Activated CD4-positive, alpha-beta T cell treated with anti-CD3 and anti-CD28 coated beads, Interleukin-10, Interleukin-2, amounts not matched to agents 100 ng/mL and 50 ng/mL, durations not matched to agents 16 hours and 8 hours (primary cell): ENCODE measurements at regions not wholly inside any gene's neighbourhood (a gene's known extent, or its start where the extent isn't known, plus 50 kb on each side); places are given as distances from the start of the nearest gene placed in this dataset.

Experiments used
- DNase-seq: peaks from one replicate; pipeline ENCODE4 v3.0.0-alpha.2; 2020

DNA sequence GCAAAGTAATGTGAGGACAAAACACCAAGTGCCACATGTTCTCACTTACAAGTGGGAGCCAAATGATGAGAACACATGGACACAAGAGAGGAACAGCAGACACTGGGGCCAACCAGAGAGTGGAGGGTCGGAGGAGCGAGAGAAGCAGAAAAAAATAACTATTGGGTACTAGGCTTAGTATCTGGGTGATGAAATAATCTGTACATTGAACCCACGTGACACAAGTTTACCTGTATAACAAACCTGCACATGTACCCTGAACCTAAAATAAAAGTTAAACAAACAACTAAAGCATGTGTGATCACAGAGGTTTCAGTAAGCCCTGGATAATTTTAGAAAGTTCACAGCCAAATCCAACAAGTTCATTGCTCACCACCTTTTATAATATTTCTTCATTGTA, 160.1 kb downstream of the TENT4A start:
- DNase-seq, result no peak

DNA sequence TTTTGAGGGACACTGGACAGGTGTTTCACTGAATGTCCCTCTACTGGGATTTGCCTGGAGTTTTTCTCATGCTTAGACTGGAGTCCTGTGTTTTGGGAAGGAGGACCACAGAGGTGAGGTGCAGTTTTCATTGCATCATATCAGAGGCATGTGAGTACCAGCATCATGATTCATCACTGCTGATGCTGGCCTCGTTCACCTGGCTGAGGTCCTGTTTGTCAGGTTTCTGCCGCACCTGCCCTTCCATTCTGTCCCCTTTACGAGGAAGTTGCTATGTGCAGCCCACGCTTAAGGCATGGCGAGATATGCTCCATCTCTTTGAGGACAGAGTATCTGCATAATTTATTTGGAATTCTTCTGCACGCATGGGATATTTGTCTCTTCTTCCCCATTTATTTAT, 162.1 kb downstream of the TENT4A start:
- DNase-seq, result no peak

DNA sequence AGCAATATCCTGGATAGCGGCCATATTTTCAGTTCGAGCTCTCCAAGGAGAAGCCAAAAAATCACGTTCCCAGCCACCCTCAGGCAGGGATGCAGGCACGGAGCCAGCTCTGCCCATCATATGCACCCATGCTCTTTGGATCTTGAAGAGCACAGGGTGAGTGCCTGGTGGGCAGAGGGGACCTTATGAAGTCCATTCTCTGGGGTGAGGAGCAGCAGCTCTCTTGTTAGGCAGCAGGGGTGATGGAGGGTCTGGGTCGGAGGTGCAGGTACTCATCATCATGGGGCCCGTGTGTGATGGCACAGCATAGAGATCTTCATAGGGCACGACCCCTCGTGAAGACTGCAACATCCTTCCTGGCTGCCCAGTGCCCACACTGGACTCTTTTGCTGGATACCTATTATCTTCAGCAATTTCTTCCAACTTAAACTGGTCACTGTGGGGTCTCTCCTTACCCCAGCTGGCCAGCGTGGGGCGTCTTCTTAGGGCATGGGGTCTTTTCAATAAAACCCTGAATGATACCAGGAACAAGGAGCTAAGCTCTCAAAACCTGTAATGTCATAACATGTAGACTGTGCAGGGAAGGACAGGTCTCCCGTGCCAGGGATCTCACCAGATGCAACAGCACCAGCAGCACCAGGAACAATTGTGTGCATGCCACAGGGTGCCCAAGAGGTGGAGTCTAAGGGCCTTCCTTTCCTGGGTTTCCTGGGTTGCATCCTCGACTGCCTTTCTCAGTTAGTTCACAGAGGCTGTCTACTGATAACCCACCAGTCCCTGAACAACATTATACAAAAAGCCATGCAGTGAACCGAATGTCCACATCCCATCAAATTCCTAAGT, 165.0 kb downstream of the TENT4A start:
- DNase-seq, result no peak

DNA sequence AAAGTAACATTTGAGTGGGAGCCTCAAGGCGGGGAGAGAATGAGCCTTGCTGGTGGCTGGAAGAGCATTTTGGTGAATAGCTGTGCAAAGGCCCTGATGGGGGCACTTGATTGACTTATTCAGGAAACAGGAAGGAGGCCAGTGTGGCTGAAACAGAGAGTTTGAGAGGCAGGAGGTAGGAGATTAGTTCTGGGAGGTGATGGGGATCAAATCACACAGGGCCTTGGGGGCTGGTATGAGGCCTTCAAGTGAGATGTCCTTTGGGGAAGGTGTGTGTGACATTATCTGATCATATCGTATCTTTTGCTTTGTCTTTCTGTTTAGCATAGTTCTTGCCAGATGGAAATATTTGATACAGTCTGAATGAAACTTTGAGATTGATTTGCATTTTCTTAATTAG, 172.3 kb downstream of the TENT4A start:
- DNase-seq, result no peak

DNA sequence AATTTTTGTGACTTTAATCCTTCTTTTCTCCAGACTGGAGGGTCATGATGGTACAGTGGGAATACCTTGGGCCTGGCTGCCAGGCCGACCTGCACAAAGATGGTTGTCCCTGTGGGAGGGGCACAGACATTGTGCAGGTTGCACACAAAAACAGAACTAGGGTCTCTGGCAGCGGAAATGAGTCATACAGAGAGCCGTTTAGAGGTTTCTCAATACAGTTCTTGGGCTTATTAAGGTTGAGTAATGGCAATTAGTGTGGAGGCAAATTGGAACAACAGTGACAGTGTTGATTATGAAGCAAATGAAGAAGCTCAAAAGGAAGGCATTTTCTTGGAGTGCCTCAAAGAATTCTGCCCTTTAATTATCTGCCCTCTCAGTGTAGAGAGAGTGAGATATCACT, 173.6 kb downstream of the TENT4A start:
- peak; percentile 5 for DNase-seq

DNA sequence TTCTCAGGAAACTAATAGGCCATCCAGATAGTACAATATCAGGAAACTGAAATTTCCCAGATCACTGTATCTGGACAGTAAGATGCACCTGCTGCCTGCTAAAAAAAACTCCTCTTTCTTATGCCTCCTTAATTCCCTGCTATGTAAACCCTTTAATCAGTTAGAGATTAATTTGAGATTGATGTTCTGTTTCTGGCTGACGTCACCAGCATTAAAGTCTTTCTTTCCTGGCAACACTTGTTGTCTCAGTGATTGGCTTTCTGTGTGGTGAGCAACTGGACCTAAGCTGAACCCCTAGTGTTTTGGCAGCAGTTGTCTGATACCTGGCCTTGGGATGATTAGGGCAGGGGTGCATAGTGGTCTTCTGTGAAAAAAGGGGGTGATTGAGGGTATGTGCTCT, 175.8 kb downstream of the TENT4A start:
- no peak for DNase-seq

DNA sequence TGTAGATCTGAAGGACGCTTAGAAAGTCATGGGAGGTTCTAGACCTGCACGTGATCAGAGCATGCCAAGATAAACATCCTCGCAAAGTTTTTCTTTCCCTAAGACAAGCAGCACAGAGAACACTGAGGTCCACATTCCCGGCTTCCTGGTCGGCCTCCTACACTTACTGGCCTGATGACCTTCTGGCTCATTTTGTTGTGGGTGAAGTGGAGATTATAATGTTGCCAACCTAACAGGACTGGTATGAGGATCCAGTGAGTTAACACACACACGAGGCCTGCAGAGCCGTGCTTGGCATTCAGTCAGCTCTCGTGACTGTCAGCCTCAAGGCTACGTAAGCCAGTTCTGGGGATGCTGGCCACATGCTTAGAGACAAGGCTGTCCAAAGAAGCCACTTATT, 186.0 kb downstream of the TENT4A start:
- DNase-seq, result no peak

DNA sequence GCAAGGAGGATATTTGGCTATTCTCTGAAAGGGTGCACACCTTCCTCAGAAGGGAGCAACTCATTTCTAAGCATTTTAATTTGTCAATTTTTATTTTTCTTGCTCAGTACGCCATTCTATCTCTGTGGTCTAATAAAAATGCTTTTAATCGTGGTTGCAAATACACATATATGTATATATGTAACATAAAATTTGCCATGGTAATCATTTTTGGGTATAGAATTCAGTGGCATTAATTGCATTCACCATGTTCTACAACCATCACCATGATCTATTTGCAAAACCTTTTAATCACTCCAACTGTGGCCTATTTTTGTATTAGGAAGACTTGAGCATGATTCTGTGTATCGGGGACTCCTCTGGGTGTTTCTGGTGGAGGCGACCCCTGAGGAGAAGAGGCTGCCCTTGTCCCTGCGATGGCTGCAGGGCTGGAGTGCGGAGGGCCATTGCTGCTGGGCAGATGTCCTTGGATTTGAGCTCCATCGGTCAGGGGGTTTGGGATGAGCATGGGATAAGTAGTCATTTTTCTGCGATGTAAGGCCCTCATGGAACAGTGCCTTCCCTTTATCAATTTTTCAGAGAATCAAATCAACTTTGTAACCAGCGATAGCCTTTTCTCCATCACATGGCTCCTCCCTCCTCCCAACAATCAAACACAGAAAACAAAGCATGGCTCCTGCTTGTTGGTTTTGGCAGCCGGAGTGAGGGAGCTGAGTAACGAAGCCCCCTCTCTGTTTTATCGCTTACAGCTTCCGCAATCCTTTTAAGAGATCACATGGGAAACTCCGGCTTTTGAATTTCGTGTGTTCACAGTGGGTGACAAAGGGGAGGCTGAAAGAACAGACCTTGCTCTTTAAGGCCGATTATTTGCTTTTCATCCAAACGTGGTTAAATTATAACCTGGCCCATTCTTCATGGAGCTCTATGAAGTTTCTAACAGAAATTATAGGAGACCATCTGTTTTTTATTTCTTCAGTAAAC, 187.3 kb downstream of the TENT4A start:
- no peak for DNase-seq

DNA sequence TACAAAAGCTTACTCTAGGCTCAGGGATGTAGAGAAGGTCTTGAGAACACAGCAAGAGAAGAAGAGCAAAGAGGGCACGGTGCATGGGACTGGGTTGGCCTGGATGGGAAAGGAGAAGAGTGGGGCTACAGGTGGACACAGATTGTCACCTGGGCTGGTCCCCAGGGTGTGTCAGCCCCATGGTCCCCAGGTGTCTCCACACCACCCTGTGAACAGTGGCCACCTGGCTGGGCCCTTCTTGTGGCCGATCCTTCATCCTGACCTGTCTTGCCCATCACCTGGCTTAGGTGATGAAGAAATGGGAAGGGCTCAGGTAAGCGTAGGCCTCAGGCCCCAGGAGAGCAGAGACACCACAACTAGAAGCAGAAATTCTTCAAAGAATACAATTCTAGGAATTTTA, 188.9 kb downstream of the TENT4A start:
- no peak for DNase-seq

DNA sequence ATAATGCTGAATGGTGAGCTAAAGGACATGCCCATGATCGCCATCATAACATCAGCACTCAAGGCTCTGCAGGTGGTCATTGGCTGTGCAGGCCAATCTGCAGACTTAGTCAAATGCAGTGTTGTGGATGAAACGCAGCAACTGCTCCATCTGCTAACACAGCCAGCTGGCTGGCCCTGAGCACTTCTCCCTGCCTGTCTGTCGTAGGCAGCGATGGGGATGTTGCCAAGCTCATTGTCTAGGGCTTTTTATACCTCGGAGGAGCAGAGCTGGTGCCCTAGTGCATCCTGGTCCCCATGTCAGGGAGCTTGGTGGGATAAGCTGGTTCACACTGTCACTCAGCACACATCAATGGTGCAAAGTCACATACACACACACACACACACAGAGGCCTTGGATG, 189.4 kb downstream of the TENT4A start:
- no peak for DNase-seq

DNA sequence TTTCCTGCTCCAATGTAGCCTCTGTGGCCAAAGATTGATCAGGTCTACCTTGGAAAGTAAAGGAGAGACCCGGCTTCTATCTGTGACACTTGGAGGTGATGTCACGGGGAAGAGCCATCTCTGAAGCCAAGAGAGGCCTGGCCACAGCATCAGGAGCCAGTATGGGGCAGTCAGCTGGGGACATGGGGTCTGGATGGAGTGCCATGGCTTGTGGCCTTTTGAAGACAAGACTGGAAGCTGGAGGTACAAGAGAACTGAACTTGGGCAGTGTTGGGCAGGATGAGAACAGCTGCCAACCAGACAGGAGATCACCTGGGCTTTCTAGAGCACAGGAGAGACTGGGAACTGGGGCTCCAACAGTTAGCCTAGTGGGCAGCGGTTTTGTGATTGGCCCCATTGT, 190.7 kb downstream of the TENT4A start:
- no peak for DNase-seq

DNA sequence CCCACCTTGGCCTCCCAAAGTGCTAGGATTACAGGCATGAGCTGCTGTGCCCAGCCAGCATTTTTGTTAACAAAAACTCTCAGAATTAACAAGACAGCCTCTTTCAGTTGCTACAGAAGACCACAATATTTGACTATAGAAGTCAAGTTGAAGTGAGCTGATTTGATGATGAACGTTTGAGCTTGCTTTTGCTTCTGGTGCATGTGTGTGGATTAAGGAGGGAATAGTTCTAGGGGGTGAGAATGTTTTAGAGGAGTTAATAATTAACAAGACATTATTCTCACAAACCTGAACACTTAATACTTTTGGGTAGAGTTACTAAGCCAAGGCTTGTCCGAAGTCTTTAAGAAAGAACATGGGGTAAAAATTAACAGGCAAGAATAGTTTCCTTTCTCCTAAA, 191.6 kb downstream of the TENT4A start:
- no peak for DNase-seq

DNA sequence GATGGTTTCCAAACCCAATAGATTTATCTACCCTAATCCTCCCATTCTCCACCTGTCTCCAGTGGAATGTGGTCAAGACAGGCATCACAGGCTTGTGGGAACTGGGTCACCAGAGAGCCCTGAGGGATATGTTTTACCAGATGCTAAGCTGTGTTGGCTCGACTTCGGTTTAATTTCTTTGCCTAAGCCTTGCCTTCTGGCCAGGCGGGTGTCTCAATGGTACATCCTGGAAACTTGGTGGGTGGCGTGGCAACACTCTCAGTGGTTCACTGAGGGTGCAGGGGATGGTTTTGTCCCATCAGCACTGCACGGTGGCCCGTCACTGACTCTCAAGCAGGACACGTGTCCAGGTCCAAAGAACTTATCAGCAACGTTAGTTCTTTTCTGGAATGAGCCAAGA, 192.2 kb downstream of the TENT4A start:
- DNase-seq, result no peak

DNA sequence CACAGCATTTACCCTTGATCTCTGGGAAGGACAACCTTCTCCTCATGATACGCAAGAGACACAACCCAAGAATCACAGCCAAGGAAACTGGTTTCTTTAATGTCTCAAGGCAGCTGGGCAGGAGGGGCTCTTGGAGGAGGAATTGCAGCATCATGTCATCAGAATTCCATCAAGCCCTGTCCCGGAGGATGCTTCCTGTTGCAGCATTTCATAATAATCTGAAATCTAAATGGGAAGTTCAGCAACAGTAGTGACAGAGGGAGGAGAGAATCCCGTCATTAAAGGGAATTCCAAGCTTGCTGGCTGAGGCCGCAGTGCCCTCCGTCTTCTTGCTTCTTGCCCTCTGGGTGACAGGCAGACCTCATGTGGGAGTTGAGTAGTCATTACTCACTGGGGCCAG, 192.7 kb downstream of the TENT4A start:
- DNase-seq, result no peak

DNA sequence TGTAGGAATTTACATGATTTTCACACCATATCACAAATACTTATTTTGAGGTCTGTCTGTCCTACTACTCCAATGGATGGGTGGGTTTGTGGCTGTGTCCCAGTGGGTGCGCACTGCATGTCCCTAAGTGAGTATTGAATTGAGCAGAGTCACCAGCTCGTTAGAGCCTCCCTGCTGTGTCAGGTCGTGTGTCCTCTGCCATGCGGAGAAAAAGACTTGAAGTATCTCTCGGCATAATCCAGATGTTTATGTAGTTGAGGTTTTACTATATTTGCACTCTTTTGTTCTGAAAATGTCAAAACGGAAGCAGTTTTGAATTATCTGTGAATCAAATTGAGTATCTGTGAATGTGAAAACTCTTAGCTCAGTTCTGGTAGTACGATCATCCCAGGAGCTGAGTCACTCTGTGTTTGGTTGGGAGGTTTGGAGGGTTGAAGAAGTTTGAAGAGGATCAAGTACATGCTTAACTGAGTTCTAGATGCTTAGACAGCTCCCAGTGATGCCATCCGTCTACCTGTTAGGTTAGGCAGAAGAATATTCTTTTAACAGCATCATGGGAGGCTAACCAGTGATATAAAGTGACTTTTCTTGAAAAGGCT, 194.2 kb downstream of the TENT4A start:
- peak; percentile 26 for DNase-seq

DNA sequence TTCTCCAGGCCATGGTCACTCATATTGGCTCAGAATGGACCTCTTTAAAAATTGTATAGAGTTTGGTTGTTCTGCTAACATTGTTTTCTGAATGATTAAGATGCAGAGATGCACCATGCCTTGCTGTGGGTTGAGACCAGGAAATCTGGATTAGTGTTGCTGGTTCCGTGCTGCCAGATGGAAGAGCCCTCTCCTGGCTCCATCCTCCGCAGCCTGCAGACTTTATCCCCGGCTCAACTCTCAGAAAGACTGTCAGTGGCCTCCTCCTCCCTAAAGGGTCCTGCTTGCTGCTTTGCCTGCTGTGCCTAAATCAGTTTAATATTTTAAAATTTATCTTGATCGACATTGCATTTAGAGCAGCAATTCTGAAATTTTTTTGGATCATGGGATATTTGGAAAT, 196.7 kb downstream of the TENT4A start:
- no peak for DNase-seq

DNA sequence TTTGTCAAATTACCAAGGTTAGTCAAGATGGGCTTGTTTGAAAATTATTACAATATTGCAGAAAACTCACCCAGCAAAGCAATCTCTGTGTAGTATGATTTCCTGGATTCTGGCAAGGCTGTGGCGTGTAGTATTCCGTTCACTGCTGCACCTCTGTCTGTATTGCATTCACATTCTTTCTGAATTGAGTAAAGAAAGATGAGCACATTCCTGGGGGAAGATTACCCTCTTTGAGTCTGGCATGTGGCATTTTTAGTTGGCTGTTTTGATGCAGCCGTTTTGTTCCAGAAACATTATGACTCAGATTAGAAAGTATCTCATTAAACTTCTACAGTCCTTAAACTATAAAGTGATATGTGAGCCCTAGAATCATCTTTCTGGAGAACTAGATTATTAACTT, 197.7 kb downstream of the TENT4A start:
- no peak for DNase-seq

DNA sequence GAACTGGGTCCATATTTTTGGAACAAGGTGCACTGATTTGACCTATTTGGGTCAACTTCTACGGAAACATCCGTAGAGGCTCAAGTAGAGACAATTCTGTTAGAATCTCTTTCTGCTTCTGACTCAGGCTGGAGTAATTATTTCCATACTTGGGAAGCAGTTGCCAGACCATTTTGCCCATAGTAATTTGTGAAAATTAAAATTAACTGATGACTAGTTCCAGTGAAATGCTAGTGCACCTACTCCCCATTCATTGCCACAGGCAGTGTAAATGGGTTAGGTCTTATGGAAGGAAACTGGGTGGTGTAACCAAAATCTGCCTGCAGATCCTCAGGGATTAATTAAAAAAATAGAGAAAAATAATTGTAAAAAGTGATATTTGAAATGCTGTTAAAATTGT, 201.1 kb downstream of the TENT4A start:
- no peak for DNase-seq

DNA sequence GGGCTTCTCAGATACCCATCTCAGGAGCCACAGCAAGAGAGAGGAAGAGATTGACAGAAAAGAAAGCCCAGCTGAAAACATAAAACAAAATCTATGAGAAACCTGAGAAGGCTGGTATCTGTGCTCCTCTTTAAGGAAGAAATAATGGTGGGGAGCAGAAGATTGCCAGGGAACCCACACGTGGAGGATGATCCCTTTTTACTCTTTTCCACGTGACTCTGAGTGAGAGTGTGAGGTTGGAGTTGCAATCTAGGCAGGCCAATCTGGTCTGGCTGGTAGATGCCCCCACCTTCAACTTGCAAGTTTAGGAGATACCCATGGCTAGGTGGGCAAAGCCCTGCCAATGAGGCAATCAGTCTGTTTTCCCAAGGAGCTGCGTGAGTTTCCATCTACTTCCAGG, 202.3 kb downstream of the TENT4A start:
- no peak for DNase-seq

DNA sequence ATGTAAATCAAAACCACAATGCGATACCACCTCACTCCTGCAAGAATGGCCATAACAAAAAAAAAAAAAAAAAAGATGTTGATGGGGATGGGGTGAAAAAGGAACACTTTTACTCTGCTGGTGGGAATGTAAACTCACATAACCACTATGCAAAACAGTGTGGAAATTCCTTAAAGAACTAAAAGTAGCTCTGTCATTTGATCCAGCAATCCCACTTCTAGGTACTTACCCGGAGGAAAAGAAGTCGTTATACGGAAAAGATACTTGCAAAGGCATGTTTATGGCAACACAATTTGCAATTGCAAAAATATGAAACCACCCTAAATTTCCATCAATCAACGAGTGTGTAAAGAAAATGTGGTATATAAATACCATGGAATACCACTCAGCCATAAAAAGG, 205.0 kb downstream of the TENT4A start:
- DNase-seq, result no peak

DNA sequence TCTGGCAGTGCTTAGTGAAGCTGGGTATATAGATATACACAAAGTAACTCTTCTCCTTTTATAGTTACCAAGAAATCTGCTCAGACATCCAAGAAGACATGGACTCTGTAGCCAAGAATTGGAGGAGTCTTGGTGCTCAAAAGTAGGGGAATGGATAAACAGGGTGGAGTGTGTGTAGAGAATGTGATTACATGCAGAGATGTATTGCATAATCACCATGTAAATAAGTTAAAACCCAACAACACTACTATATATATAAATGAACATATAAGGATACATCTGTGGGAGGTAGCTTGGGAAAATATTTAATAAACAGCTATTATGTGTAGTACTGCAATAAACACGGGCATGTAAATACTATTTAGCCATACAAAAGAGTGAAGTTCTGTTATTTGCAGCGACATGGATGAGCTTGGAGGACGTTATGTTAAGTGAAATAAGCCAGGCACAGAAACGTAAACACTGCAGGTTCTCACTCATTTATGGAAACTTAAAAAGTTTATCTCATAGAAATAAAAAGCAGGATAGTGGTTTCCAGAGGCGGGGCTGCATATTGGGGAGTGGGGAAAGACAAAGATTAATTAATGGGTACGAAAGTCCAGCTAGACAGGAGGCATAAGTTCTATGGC, 207.5 kb downstream of the TENT4A start:
- DNase-seq, result no peak

DNA sequence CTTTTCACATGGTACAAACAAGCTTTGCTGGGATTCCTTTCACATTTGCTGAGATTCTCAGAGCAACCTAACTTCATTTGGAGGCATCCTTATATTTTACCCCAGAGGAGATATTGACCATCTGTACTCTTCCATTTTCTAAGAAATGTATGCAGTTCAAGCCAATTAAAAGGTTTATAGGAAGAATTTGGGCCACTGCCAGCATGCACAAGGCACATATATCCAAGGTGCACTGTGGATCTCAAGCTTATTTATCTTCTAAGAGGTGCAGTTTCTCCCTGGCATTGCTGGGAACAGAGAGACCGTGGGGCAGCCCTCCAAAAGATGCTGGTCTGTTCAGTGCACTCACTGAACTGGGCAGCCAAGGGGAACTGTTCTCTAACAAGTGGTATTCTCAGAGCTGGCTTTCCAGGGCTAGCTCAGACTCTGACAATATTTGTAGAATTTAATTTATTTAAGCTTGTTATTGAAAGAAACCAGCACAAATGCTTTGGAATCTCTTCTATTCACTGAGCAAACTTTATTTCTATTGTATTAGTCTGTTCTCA, 213.3 kb downstream of the TENT4A start:
- no peak for DNase-seq

DNA sequence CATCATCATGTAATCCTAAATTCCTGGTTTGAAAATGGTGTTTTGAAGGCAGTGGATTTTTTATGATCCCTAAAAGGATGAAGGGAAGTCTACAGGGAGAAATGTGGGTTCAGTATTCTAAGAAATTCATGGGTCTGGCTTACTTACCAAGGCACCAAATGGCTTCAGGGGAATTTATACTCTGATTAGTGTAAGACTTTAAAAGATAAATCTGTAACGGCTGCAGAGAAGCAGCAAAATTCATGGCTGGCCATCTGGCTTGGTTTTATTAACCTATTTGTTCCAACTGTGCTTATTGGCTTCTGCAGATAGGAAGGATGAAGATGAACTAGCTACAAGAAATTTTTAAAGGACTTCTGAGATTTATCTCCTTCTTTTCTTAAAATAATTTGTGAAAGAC, 222.8 kb downstream of the TENT4A start:
- no peak for DNase-seq
